ENCODE measurements at regions not wholly inside any gene's neighbourhood (a gene's known extent, or its start where the extent isn't known, plus 50 kb on each side); places are given as distances from the start of the nearest gene placed in this dataset.
A peak's percentile ranks its signal among the peaks of the same experiment; 100 is the strongest.
"Not testable (repeated sequence)": the region's sequence is repeated elsewhere in the genome, so short reads cannot be mapped to it uniquely, and the experiment has no call there.

DNA sequence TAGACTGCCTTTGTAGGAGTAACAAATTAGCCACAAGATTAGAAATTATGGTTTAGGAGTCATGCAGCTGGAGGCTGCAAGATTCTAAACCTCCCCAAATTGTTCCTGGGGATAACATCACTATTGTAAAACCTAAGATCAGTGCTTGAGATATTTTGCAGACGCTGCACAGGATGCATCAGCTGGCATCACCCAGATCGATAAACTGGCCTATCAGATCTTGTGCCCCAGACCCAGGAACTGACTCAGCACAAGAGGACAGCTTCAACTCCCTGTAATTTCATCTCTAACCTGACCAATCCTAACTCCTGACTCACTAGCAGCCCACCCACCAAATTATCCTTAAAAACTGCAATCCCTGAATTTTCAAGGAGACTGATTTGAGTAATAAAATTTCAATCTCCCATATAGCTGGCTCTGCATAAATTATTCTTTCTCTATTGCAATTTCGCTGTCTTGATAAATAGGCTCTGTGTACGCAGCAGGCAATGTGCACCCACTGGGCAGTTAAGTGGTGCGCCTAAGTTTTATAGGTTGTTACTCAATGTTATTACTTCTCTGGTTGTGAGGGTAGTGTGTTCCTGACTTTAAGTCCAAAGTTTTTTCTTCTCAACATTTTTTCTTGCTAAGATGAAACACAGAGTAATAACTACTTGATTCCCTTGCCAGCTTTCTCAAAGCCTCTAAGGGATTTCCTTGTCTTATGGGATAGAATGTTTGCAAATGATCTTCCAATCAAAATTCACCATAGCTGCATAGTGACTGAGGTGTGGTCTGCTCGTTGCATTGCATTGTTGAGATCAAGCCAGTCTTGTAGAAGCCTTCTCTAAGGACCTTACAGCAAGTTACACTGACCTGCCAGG is 312.3 kb upstream of the DKK2 start:
- H3K27me3 Mint-ChIP-seq (ENCODE audit: insufficient read depth), result no peaks in the 10 kb centered on the region; the same call in 1 of the 2 replicates
- H3K27ac Mint-ChIP-seq, result no peak overlapping the region; the same call in 1 of the 2 replicates
- DNase-seq, result no peak
- H3K9me3 Mint-ChIP-seq, result no peaks in the 10 kb centered on the region
- H3K36me3 Mint-ChIP-seq (ENCODE audit: low read depth), result no peaks in the 10 kb centered on the region
- TF ChIP-seq, protein P1, sequence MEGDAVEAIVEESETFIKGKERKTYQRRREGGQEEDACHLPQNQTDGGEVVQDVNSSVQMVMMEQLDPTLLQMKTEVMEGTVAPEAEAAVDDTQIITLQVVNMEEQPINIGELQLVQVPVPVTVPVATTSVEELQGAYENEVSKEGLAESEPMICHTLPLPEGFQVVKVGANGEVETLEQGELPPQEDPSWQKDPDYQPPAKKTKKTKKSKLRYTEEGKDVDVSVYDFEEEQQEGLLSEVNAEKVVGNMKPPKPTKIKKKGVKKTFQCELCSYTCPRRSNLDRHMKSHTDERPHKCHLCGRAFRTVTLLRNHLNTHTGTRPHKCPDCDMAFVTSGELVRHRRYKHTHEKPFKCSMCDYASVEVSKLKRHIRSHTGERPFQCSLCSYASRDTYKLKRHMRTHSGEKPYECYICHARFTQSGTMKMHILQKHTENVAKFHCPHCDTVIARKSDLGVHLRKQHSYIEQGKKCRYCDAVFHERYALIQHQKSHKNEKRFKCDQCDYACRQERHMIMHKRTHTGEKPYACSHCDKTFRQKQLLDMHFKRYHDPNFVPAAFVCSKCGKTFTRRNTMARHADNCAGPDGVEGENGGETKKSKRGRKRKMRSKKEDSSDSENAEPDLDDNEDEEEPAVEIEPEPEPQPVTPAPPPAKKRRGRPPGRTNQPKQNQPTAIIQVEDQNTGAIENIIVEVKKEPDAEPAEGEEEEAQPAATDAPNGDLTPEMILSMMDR (IDR thresholded peaks at IDR 0.05), result no peak
- no peak overlapping the region for H3K4me3 Mint-ChIP-seq
- peaks cover 35% of the 10 kb centered on the region for H3K4me1 Mint-ChIP-seq (ENCODE audit: low read depth)

DNA sequence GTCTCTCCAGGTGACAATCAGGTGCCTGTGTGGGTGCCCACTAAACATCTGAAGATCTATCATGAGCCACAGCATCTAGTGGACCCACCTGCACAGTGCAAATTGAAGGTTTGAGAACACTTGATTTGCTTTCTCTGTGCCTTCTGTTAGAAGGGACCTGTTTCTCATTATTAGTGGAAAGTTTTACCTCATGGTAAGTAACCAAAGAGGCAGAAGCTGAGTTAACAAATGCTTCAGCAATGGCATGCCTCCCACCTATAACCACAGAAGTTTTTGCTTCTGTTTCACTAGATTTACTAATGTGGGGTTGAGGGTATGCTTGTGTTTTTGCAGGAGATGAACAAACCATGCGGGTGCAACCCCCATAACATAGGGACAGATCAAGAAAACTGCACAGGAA is 297.4 kb upstream of the DKK2 start:
- no peaks in the 10 kb centered on the region; the same call in 1 of the 2 replicates for H3K9me3 Mint-ChIP-seq
- H3K27me3 Mint-ChIP-seq (ENCODE audit: insufficient read depth), result no peaks in the 10 kb centered on the region
- TF ChIP-seq, protein P1 (IDR thresholded peaks at IDR 0.05), result no peak
- peaks cover 7% of the 10 kb centered on the region; the same call in 1 of the 2 replicates for H3K36me3 Mint-ChIP-seq (ENCODE audit: low read depth)
- no peak overlapping the region for H3K27ac Mint-ChIP-seq
- no peak for DNase-seq
- H3K4me1 Mint-ChIP-seq (ENCODE audit: low read depth), result peaks cover 28% of the 10 kb centered on the region
- no peak overlapping the region for H3K4me3 Mint-ChIP-seq

DNA sequence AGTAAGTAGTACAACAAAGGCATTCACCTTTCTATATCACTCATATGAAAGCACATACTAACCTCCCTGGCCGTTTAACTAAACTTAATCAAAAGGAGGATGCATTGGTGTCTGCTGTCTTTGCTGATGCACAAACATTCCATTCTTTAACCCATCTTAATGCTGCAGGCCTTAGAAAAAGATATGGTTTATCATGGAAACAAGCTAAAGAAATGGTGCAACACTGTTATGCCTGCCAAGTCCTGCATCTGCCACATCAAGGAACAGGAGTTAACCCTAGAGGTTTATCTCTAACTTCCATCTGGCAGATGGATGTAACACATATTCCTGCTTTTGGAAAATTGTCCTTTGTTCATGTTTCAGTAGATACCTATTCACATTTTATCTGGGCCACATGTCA is 296.5 kb upstream of the DKK2 start:
- Mint-ChIP-seq H3K4me1 (ENCODE audit: low read depth) (peaks cover 31% of the 10 kb centered on the region), H3K36me3 (ENCODE audit: low read depth) (peaks cover 15% of the 10 kb centered on the region)
- not testable (repeated sequence) for DNase-seq; H3K27ac Mint-ChIP-seq; H3K27me3 Mint-ChIP-seq (ENCODE audit: insufficient read depth); H3K9me3 Mint-ChIP-seq; H3K4me3 Mint-ChIP-seq

DNA sequence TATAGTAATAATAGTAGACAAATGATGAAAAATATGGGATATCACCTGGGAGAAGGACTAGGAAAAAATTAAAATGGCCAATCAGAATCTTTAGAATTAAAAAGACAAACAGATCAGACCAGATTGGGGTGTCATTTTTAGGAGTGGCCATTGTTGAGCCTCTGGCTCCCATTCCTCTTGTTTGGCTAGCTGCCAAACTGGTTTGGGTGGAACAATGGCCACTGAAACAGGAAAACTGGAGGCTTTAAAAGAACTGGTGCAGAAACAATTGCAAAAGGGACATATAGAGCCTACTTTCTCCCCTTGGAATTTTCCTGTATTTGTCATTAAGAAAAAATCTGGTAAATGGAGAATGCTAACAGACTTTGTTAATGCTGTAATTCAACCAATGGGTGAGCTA is 294.8 kb upstream of the DKK2 start:
- no peak overlapping the region for H3K4me3 Mint-ChIP-seq
- DNase-seq, result no peak
- H3K9me3 Mint-ChIP-seq, result peaks cover 7% of the 10 kb centered on the region; the same call in 1 of the 2 replicates
- H3K27me3 Mint-ChIP-seq (ENCODE audit: insufficient read depth), result no peaks in the 10 kb centered on the region
- H3K27ac Mint-ChIP-seq, result no peak overlapping the region
- peaks cover 29% of the 10 kb centered on the region for H3K4me1 Mint-ChIP-seq (ENCODE audit: low read depth)
- peaks cover 15% of the 10 kb centered on the region for H3K36me3 Mint-ChIP-seq (ENCODE audit: low read depth)
- TF ChIP-seq, protein P1 (IDR thresholded peaks at IDR 0.05), result no peak

GRCh38 chr4:107319386-107319785 is 283.3 kb upstream of the DKK2 start:
- H3K4me3 Mint-ChIP-seq, result no peak overlapping the region
- no peaks in the 10 kb centered on the region for H3K9me3 Mint-ChIP-seq
- H3K4me1 Mint-ChIP-seq (ENCODE audit: low read depth), result peaks cover 40% of the 10 kb centered on the region
- H3K36me3 Mint-ChIP-seq (ENCODE audit: low read depth), result no peaks in the 10 kb centered on the region
- TF ChIP-seq, protein P1 (IDR thresholded peaks at IDR 0.05), result no peak
- no peak for DNase-seq
- no peak overlapping the region for H3K27ac Mint-ChIP-seq
- H3K27me3 Mint-ChIP-seq (ENCODE audit: insufficient read depth), result 0 out of 2 replicates have a peak, but pooled peaks cover 1% of the 10 kb centered on the region

DNA sequence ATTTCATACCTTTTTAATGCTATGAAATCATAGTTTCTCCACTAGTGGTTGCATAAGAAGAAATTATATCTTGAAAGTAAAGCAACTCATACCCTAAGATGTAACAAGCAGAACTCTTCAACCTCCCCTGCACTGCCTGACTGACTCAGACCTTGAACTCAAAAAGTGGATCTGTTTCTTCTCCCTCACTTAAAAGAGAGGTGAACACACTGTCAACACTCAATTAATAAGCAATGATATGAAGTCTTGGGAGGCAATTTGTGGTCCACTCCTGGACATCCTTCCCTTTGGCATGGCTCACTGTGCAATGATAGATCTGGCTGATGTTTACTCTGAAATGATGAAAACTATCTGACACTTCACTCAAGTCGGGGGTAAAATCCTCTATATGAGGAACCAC is 282.0 kb upstream of the DKK2 start:
- DNase-seq, result peak; percentile 7
- Mint-ChIP-seq H3K9me3 (no peaks in the 10 kb centered on the region), H3K36me3 (ENCODE audit: low read depth) (no peaks in the 10 kb centered on the region)

More for the DNA sequence above, 282.0 kb upstream of the DKK2 start:
- peaks cover 41% of the 10 kb centered on the region for H3K4me1 Mint-ChIP-seq (ENCODE audit: low read depth)
- H3K27ac Mint-ChIP-seq, result no peak overlapping the region
- 0 out of 2 replicates have a peak, but pooled peaks cover 1% of the 10 kb centered on the region for H3K27me3 Mint-ChIP-seq (ENCODE audit: insufficient read depth)
- no peak overlapping the region for H3K4me3 Mint-ChIP-seq
- TF ChIP-seq, protein P1 (IDR thresholded peaks at IDR 0.05), result no peak
